AG09309 (cell line): ENCODE measurements at regions not wholly inside any gene's neighbourhood (a gene's known extent, or its start where the extent isn't known, plus 50 kb on each side); places are given as distances from the start of the nearest gene placed in this dataset.

Source experiments
- DNase-seq: peaks from one replicate; pipeline ENCODE4 v3.0.0-alpha.2; 2010; ENCODE audit warnings: low read depth
- H3K4me3 ChIP-seq: 2 replicates; pipeline ENCODE4 v1.5.1; 2011; ENCODE audit warnings: mild to moderate bottlenecking, low read depth, low read length, moderate library complexity; ENCODE audit not compliant: control insufficient read depth
- TF ChIP-seq, protein P1 (sequence below): IDR thresholded peaks from 2 replicates; pipeline ENCODE4 v1.5.1; 2011; ENCODE audit warnings: mild to moderate bottlenecking, low read depth, low read length, inconsistent platforms; ENCODE audit not compliant: insufficient read depth, control insufficient read depth; ENCODE audit errors: missing control alignments

DNA sequence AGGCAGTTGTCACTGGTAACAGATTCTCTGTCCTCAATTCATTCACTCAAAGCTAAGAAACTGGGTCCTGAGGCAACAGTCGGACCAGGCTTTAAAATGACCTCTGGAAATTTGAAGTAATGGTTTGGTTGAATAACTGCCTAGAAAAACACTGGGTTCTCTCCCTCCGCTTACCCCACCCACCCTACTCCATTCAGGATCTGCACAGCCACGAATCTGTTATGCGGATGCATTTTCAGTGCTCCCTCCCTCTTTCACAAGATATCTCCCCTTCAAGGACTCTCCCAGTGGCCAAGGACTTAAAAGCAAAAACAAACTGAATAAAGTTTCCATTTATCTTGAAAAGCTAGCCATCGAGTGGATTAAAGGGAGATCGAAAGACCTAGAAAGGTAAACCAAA lies 260.2 kb upstream of the ANKRD55 start:
- no peak overlapping the region for H3K4me3 ChIP-seq
- TF ChIP-seq, protein P1, sequence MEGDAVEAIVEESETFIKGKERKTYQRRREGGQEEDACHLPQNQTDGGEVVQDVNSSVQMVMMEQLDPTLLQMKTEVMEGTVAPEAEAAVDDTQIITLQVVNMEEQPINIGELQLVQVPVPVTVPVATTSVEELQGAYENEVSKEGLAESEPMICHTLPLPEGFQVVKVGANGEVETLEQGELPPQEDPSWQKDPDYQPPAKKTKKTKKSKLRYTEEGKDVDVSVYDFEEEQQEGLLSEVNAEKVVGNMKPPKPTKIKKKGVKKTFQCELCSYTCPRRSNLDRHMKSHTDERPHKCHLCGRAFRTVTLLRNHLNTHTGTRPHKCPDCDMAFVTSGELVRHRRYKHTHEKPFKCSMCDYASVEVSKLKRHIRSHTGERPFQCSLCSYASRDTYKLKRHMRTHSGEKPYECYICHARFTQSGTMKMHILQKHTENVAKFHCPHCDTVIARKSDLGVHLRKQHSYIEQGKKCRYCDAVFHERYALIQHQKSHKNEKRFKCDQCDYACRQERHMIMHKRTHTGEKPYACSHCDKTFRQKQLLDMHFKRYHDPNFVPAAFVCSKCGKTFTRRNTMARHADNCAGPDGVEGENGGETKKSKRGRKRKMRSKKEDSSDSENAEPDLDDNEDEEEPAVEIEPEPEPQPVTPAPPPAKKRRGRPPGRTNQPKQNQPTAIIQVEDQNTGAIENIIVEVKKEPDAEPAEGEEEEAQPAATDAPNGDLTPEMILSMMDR: no peak
- no peak for DNase-seq

DNA sequence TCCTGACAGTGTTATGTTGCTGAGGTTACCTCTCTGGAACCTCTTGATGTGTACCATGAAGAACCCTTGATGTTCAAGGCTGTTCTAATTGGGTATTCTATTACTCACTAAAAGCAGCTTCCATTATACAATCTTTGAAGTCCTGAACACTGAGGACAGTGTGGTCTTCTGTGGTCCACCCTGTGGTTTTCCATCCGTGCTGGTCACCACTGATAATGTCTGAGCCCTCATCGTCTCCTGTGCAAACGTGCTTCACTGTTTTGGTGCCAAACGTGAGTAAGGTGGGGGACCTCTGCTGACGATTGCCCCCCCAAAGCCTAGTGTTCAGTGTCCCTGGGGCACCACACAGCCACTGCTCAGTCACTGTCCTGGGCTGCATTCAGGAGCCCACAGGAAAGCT lies 259.7 kb upstream of the ANKRD55 start:
- TF ChIP-seq, protein P1: no peak
- DNase-seq: no peak
- H3K4me3 ChIP-seq: no peak overlapping the region

DNA sequence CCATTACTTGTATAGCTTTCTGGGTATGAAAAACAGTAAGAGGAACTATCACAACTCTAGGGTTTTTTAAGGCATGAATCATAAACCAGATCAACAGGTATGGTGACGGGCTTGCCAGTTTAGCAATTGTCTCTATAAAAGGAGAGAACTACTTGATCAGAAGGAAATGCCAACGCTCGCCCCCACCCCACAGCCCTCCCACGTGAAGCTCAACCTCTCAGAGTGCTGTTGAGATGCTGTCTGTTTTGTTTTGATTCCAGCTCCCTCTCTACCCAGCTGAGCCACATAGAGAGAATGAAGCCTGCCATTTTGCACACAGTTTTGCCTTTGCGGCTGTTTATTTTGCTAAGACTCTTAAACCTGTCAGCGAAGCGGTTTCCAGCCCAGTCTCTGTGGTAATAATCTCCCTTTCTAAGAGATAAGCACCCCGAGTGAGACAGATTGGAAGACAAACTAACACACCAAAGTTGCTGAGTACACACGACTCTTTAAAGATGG lies 257.9 kb upstream of the ANKRD55 start:
- TF ChIP-seq, protein P1: no peak
- DNase-seq: no peak
- H3K4me3 ChIP-seq: no peak overlapping the region

DNA sequence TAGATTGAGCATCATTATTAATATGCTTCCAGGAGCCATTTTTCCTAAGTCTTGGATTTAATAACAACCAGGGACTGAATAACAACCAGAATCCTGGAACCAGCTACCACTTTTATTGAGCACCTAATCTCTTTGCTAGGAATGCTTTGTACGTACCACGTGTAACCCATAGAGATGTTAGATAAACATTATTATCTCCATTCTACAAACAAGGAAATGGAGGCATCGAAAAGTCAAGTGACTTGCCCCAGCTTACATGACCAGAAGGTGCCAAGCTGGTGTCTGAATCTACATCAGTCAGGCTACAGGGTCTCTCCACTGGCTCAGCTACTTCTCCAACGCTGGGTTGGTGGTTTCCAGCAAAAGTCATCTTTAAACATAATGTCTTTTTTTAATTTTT lies 256.1 kb upstream of the ANKRD55 start:
- TF ChIP-seq, protein P1: no peak
- DNase-seq: no peak
- no peak overlapping the region for H3K4me3 ChIP-seq

DNA sequence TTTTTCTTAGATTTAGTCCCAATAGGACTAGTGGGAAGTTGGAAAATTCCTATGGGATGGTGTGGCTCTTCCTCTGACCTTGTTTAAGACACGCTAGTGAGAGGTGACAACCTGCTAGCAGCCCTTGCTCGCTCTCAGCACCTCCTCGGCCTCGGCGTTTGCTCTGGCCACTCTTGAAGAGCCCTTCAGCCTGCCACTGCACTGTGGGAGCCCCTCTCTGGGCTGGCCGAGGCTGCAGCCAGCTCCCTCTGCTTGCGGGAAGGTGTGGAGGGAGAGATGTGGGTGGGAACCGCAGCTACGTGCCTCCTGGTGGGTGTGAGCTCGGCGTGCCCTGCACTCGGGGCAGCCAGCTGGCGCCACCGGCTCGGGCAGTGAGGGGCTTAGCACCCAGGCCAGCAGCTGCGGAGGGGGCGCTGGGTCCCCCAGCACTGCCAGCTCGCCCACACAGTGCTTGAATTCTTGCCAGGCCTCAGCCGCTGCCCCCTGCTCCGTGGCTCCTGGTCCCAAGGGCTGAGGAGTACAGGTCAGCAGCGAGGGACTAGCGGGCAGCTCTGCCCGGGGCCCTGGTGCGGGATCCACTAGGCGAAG lies 254.5 kb upstream of the ANKRD55 start:
- no peak overlapping the region for H3K4me3 ChIP-seq
- TF ChIP-seq, protein P1: no peak
- DNase-seq: no peak

DNA sequence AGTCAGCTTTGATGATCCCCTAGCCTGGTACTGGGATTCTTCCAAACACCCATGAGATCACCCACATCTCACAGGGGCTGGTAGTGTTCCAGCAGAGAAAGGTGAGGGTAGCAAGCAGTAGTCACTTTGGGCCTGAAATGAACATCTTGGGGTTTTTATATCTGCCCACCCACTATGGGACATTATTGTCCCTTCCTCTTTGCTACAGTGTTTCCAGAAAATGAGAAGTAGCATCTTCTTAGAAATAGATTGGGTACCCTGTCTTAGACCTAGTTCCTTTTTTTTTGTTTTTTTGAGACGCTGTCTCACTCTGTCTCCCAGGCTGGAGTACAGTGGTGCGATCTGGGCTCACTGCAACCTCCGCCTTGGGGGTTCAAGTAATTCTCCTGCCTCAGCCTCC lies 249.2 kb upstream of the ANKRD55 start:
- TF ChIP-seq, protein P1: no peak
- DNase-seq: no peak
- no peak overlapping the region for H3K4me3 ChIP-seq
